ENCODE measurements at regions not wholly inside any gene's neighbourhood (a gene's known extent, or its start where the extent isn't known, plus 50 kb on each side); places are given as distances from the start of the nearest gene placed in this dataset.
"Not testable (repeated sequence)": the region's sequence is repeated elsewhere in the genome, so short reads cannot be mapped to it uniquely, and the experiment has no call there.

- Histone ChIP-seq H3K9me3 (no peaks in the 10 kb centered on the region), H3K36me3 (no peaks in the 10 kb centered on the region), H3K4me1 (no peaks in the 10 kb centered on the region), H3K27ac (no peak overlapping the region), H3K27me3 (no peaks in the 10 kb centered on the region), H3K4me3 (no peak overlapping the region)
- DNase-seq (ENCODE audit: low spot score in 2 of 2): no peak
- TF ChIP-seq POLR2A (IDR thresholded peaks at IDR 0.05) (no peak), EP300 (IDR thresholded peaks at IDR 0.05) (no peak)
- TF ChIP-seq, protein P1, sequence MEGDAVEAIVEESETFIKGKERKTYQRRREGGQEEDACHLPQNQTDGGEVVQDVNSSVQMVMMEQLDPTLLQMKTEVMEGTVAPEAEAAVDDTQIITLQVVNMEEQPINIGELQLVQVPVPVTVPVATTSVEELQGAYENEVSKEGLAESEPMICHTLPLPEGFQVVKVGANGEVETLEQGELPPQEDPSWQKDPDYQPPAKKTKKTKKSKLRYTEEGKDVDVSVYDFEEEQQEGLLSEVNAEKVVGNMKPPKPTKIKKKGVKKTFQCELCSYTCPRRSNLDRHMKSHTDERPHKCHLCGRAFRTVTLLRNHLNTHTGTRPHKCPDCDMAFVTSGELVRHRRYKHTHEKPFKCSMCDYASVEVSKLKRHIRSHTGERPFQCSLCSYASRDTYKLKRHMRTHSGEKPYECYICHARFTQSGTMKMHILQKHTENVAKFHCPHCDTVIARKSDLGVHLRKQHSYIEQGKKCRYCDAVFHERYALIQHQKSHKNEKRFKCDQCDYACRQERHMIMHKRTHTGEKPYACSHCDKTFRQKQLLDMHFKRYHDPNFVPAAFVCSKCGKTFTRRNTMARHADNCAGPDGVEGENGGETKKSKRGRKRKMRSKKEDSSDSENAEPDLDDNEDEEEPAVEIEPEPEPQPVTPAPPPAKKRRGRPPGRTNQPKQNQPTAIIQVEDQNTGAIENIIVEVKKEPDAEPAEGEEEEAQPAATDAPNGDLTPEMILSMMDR (IDR thresholded peaks at IDR 0.05): no peak
- 26 to 37% methylated on average over 1 of the region's 1 CpG for WGBS, 2 donors
Observed at GRCh38 chr4:34323549-34324320, 1920.6 kb downstream of the ARAP2 start.

- Histone ChIP-seq H3K4me1 (no peaks in the 10 kb centered on the region), H3K27ac (no peak overlapping the region), H3K9me3 (no peaks in the 10 kb centered on the region), H3K27me3 (no peaks in the 10 kb centered on the region), H3K4me3 (no peak overlapping the region), H3K36me3 (no peaks in the 10 kb centered on the region)
- TF ChIP-seq POLR2A (IDR thresholded peaks at IDR 0.05): no peak
- TF ChIP-seq EP300 (IDR thresholded peaks at IDR 0.05): no peak
- TF ChIP-seq, protein P1 (IDR thresholded peaks at IDR 0.05): no peak
- WGBS, 2 donors: 87 to 95% methylated on average over 1 of the region's 1 CpG
- no peak for DNase-seq (ENCODE audit: low spot score in 2 of 2)
Observed at GRCh38 chr4:34328939-34329338, 1915.4 kb downstream of the ARAP2 start.

GRCh38 chr4:34335156-34335555, 1909.2 kb downstream of the ARAP2 start:
- H3K27me3 ChIP-seq; H3K4me1 ChIP-seq; DNase-seq (ENCODE audit: low spot score in 2 of 2); H3K27ac ChIP-seq; H3K9me3 ChIP-seq; H3K36me3 ChIP-seq; H3K4me3 ChIP-seq: not testable (repeated sequence)
- 94 to 95% methylated on average over 12 to 13 of the region's 13 CpGs for WGBS, 2 donors

DNA sequence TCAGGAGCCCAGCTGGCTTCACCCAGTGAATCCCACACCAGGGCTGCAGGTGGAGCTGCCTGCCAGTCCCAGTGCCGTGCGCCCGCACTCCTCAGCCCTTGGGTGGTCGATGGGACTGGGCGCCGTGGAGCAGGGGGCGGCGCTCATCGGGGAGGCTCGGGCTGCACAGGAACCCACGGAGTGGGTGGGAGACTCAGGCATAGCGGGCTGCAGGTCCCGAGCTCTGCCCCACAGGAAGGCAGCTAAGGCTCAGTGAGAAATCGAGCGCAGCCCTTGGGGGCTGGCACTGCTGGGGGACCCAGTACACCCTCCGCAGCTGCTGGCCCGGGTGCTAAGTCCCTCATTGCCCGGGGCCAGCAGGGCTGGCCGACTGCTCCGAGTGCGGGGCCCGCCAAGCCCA, 1908.8 kb downstream of the ARAP2 start:
- not testable (repeated sequence) for H3K4me1 ChIP-seq; H3K27me3 ChIP-seq; H3K27ac ChIP-seq; DNase-seq (ENCODE audit: low spot score in 2 of 2); H3K4me3 ChIP-seq; H3K36me3 ChIP-seq; H3K9me3 ChIP-seq
- 95 to 98% methylated on average over 15 to 19 of the region's 22 CpGs for WGBS, 2 donors

- H3K4me1 ChIP-seq: no peaks in the 10 kb centered on the region
- DNase-seq (ENCODE audit: low spot score in 2 of 2): no peak
- H3K36me3 ChIP-seq: no peaks in the 10 kb centered on the region
- no peak overlapping the region for H3K4me3 ChIP-seq
- H3K27ac ChIP-seq: no peak overlapping the region
- H3K27me3 ChIP-seq: no peaks in the 10 kb centered on the region
- H3K9me3 ChIP-seq: no peaks in the 10 kb centered on the region
- TF ChIP-seq EP300 (IDR thresholded peaks at IDR 0.05): no peak
- TF ChIP-seq POLR2A (IDR thresholded peaks at IDR 0.05): no peak
- TF ChIP-seq, protein P1 (IDR thresholded peaks at IDR 0.05): no peak
Observed at GRCh38 chr4:34362654-34363053, 1881.7 kb downstream of the ARAP2 start.

GRCh38 chr4:34363842-34364241, 1880.5 kb downstream of the ARAP2 start:
- TF ChIP-seq, protein P1 (IDR thresholded peaks at IDR 0.05): no peak
- TF ChIP-seq POLR2A (IDR thresholded peaks at IDR 0.05) (no peak), EP300 (IDR thresholded peaks at IDR 0.05) (no peak)
- no peaks in the 10 kb centered on the region for H3K36me3 ChIP-seq
- H3K4me3 ChIP-seq: no peak overlapping the region
- no peak overlapping the region for H3K27ac ChIP-seq
- H3K4me1 ChIP-seq: no peaks in the 10 kb centered on the region
- no peak for DNase-seq (ENCODE audit: low spot score in 2 of 2)
- WGBS, 2 donors: 93 to 97% methylated on average over 2 of the region's 2 CpGs
- H3K27me3 ChIP-seq: no peaks in the 10 kb centered on the region
- H3K9me3 ChIP-seq: no peaks in the 10 kb centered on the region
